Sciatic nerve (tissue), 2 donors: ENCODE measurements at regions not wholly inside any gene's neighbourhood (a gene's known extent, or its start where the extent isn't known, plus 50 kb on each side); places are given as distances from the start of the nearest gene placed in this dataset.

Source experiments
- ATAC-seq: fragments of 200-7000 bp; cut with Tn5 transposase; one replicate; pipeline ENCODE4 v1.9.1; 2020; ENCODE audit warnings: mild to moderate bottlenecking, moderate library complexity
- DNase-seq: peaks from one replicate; pipeline ENCODE4 v3.0.0-alpha.2; 2020; ENCODE audit warnings: low spot score
- intact Hi-C: fragments of 100-400 bp; cut with DNase I; formaldehyde crosslinking; loops from one replicate; pipeline ENCODE4 v1.14.2; 2022
- donor health status: DM: no; HTN: no; CAD: no.
- donor health status: DM: no; HTN: no; CAD: no.

- intact Hi-C loops: no loop called here
- DNase-seq (no peak), ATAC-seq (no peak)
Observed at GRCh38 chr17:79369001-79369400, 241.8 kb downstream of the RBFOX3 start.

GRCh38 chr17:79368521-79368920, 242.3 kb downstream of the RBFOX3 start:
- DNase-seq: no peak
- no peak for ATAC-seq
- intact Hi-C loops: no loop called here

- intact Hi-C loops: no loop called here
- ATAC-seq: no peak
- DNase-seq: no peak
Observed at GRCh38 chr17:79366988-79367571, 243.8 kb downstream of the RBFOX3 start.

- ATAC-seq: no peak
- intact Hi-C loops: no loop called here
Observed at GRCh38 chr17:79365836-79366770, 244.7 kb downstream of the RBFOX3 start.

GRCh38 chr17:79365351-79365750, 245.5 kb downstream of the RBFOX3 start:
- intact Hi-C loops: no loop called here
- ATAC-seq: no peak
- DNase-seq: no peak

More at GRCh38 chr17:79365836-79366770, 244.7 kb downstream of the RBFOX3 start:
- no peak for DNase-seq

GRCh38 chr17:79364315-79365094, 246.3 kb downstream of the RBFOX3 start:
- no peak for DNase-seq
- no peak for ATAC-seq
- intact Hi-C loops: no loop called here

- intact Hi-C loops: no loop called here
- DNase-seq: no peak
- ATAC-seq: no peak
Observed at GRCh38 chr17:79363552-79364275, 247.1 kb downstream of the RBFOX3 start.

- DNase-seq: no peak
- no peak for ATAC-seq
- intact Hi-C loops: no loop called here
Observed at GRCh38 chr17:79362772-79363305, 248.0 kb downstream of the RBFOX3 start.

GRCh38 chr17:79361873-79362771, 248.7 kb downstream of the RBFOX3 start:
- ATAC-seq (no peak), DNase-seq (no peak)
- intact Hi-C loops: no loop called here

GRCh38 chr17:79361221-79361734, 249.6 kb downstream of the RBFOX3 start:
- no peak for ATAC-seq
- DNase-seq: no peak
- intact Hi-C loops: no loop called here

- intact Hi-C loops: no loop called here
- no peak for DNase-seq
- no peak for ATAC-seq
Observed at GRCh38 chr17:79360196-79360595, 250.7 kb downstream of the RBFOX3 start.

GRCh38 chr17:79356839-79357447, 253.9 kb downstream of the RBFOX3 start:
- intact Hi-C loops: no loop called here
- ATAC-seq (no peak), DNase-seq (no peak)

- no peak for ATAC-seq
- no peak for DNase-seq
- intact Hi-C loops: no loop called here
Observed at GRCh38 chr17:79355165-79355564, 255.7 kb downstream of the RBFOX3 start.

GRCh38 chr17:79354173-79354820, 256.6 kb downstream of the RBFOX3 start:
- DNase-seq (no peak), ATAC-seq (no peak)
- intact Hi-C loops: no loop called here

- intact Hi-C loops: no loop called here
- DNase-seq (no peak), ATAC-seq (no peak)
Observed at GRCh38 chr17:79353548-79353947, 257.3 kb downstream of the RBFOX3 start.

GRCh38 chr17:79353016-79353415, 257.8 kb downstream of the RBFOX3 start:
- intact Hi-C loops: no loop called here
- DNase-seq: no peak
- ATAC-seq: no peak

- intact Hi-C loops: no loop called here
- no peak for ATAC-seq
- DNase-seq: no peak
Observed at GRCh38 chr17:79350533-79350932, 260.3 kb downstream of the RBFOX3 start.
